Fibroblast of skin of right biceps (primary cell): ENCODE measurements at regions not wholly inside any gene's neighbourhood (a gene's known extent, or its start where the extent isn't known, plus 50 kb on each side); places are given as distances from the start of the nearest gene placed in this dataset.

Experiments
- DNase-seq: peaks from one replicate; pipeline ENCODE4 v3.0.0-alpha.2; 2013

DNA sequence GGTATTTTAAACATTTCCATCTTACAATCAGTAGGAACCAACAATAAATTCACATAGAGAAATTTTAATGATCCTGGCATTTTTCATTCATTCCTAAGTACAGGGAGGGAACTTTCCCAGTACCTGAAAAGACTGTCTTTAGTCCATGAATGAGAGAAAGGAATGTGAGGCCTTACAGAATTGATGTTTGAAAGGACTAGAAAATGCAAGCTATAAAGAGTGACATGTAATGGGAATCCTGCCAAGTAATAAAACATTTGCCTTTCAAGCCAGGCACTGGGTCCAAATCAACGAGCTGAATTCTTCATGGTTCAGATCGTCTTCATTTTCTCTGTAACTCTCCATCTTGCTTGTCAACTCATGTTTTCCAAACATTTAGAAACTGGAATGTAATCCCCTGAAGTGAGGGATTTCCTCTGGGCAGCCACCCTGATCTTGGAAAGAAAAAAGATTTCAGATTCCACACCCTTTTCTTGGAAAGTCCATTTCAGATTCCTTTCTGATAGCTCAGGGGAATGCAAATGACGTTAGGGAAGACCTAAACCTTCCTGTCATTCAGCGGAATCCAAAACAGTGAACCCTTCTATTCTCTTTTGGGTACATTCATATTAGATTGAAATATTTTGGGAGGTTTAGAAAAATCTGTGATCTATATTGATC is 315.8 kb downstream of the SH3GL2 start:
- no peak for DNase-seq

- DNase-seq: no peak
Observed at GRCh38 chr9:17900606-17901005, 321.7 kb downstream of the SH3GL2 start.

DNA sequence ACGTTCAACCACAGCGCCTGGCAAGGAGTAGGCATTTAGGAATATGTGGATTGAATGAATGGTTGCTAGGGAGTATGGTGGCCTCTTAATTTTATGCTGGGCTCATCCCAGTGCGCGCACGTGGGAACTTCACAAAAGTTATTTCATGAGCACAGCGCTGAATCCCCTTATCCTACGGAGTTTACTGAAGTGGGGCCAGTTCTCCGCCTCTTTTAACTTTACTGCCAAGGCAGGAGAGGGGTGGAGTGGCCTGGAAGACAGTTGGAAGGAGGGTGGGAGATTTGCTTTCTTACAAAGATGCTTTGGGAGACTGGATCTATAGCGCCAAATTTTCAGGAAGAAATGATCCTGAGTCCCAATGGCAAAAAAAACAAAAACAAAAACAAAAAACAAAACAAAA is 326.5 kb downstream of the SH3GL2 start:
- no peak for DNase-seq

DNA sequence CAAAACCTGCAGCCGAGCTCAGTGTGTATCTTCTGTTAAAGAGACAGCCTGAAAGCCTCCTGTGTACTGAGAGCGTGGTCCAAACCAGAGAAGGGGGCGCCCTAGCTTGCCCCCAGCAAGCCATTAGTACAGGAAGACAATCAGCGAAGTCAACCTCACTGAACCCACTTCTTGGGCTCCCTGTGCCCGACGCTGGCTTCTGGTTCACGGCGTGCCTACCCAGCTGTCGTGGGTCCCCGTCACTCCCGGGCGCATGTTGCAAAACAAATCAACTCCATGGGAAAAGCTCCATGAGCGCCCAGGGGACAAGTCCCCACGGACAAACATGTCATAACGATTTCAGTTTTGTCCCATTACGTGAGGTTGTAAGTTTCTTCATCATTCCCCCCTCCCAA is 326.9 kb downstream of the SH3GL2 start:
- DNase-seq: no peak

DNA sequence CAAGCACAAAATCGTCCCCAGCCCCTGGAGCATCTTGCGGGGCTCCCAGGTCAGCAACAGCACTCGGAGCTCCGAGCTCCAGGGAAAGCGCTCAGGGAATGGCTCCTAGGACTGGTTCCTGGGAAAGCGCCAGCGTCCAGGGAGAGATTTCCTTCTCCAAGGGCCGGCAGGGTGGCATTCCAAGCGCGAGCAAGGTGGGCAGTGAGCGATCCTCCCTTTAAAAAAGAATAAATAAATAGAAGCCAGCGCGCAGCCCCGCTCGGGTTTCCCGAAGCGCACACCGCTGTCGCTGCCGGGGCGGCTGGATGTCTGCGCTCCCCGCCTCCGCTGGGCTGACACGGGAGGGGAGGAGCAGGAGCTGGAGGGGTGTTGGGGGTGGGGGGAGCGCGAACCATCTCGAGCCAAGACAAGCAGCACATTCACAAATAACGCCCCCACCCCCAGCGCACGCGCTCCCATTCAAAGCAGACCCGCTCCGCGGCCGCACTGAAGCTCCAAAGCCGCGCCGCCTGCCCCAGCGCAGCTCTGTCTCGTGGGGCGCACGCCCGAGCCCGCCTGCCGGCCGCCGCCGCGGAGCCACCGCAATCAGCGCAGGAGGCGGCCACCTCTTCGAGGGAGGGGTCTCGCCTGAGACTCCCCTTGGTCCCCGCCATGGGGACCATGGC is 327.4 kb downstream of the SH3GL2 start:
- no peak for DNase-seq

GRCh38 chr9:17906841-17907778 is 328.2 kb downstream of the SH3GL2 start:
- no peak for DNase-seq

GRCh38 chr9:17907779-17908508 is 329.1 kb downstream of the SH3GL2 start:
- no peak for DNase-seq

- no peak for DNase-seq
Observed at GRCh38 chr9:17926246-17926645, 347.4 kb downstream of the SH3GL2 start.

DNA sequence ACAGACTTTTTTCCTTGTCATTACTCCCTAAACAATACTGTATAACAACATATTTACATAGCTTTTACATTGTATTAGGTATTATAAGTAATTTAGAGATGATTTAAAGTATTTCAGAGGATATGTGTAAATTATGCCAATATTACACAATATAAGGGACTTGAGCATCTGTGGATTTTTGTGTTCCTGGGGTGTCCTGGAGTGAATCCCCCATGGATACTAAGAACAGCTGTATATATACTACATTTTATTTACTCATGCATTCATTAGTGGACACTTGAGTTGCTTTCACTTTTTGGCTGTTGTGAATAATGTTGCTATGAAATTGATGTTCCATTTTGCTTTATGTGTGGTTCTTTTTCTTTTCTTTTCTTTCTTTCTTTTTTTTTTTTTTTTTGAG is 348.8 kb downstream of the SH3GL2 start:
- no peak for DNase-seq

DNA sequence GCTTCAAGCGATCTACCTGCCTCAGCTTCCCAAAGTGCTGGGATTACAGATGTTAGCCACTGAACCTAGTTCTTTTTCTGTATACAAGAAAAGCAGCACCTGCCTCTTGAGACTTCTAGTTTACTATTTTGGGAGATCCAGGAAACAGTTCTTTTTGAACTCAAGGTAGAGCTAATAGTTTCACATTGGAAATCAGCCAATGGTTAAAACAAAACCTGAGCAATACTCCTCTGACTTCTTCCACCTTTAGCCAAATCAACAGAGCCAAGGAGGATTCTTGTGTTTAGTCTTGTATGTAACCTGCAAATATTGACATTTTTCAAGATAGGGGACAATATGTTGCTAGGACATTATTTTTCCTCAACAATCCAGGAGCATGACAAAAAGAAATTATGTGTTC is 349.4 kb downstream of the SH3GL2 start:
- no peak for DNase-seq

GRCh38 chr9:17928768-17929167 is 349.9 kb downstream of the SH3GL2 start:
- no peak for DNase-seq

DNA sequence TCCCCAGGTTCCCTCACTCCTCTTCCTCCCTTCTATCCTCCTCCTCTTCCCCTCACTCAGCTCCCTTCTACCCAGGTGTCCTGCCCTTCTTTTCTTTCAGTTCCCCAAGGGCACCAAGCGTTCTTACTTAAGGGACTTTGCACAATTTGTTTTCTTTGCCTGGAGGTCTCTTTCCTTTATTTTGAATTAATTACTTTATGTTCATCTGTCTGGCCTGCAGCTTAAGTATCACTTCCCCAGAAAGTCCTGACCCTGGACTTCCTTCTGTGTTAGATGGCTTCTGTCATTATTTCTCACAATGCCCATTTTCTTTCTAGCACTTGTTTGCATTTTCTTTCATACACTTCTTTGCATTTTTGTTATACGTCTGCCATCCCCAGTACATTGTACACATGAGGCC is 350.6 kb downstream of the SH3GL2 start:
- DNase-seq: no peak

DNA sequence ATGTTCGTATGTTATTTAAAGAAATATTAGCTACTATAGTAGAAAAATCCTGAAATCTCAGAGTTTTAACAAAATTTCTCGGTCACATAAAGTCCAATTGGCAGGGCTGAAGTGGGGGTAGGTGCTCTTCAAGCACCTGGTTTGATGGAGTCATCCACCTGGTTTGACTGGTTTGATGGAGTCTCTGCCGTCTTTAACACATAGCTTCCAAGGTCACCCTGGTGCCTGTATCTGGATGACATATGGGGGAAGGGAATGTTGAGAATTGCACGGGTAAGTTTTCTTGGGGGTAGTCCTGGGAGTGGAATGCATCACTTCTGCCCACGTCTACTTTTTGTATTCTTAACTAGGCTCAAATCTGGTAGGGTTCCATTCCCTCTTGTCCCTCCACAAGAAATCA is 351.2 kb downstream of the SH3GL2 start:
- DNase-seq: no peak

DNA sequence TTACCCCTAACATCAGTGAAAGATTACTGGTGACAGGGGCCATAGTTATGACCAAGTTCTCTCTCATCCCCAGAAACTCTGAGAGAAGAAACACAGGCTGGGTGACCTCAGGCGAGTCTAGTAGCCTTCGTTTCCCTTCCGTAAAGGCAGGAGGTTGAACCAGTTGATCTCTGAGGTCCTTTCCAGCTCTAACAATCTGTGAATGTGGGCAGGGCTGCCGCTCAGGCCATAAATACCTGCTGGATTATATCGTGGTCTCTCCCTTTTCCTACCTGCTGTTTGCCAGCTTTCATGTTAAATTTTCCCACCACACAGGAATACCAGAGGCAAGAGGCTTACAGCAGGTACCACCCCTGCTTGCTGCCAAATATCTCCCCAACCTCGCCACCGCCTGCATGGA is 357.5 kb downstream of the SH3GL2 start:
- DNase-seq: no peak

DNA sequence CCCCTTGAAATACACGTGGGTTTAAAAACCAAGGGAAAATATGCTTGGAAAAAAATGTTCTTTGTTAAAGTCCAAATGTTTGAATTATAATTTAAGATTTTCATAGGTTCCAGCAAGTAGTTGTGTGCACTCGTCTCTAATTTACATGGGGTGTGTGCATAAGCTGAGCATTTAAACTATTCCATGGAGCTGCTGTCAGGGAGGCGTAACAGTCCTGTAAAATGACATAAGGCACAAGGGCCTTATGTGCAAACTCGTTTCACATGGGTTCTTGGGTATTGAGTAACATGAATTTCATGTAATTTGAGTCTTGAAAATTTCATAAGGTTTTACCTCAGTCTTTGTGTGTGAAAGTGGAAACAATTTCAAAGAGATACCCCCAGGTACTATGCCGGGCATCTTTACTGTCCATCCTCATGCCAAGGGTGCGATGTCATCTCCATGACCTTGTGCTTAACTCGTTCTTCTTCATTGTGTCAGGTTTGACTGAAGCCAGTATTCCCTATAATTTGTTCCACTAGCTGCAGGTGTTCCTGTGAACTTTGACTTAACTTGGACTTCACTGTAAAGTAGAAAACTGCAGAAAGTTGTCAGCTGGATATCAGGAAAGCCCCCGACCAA is 359.3 kb downstream of the SH3GL2 start:
- DNase-seq: no peak

GRCh38 chr9:17942498-17942897 is 363.6 kb downstream of the SH3GL2 start:
- no peak for DNase-seq

DNA sequence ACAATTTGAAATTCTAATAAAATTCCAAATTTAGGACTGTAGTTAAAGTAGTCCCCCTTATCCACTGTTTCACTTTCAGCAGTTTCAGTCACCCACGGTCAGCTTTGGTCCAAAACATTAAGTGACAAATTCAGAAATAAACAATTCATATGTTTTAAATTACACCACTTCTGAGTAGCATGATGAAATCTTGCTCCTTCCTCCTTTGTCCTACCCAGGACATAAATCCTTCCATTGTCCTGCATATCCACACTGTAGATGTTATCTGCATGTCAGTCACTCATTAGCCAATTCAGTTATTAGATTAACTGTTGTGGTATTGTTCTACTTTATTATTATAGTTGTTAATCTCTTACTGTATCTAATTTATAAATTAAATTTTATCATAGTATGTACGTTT is 376.5 kb downstream of the SH3GL2 start:
- no peak for DNase-seq

DNA sequence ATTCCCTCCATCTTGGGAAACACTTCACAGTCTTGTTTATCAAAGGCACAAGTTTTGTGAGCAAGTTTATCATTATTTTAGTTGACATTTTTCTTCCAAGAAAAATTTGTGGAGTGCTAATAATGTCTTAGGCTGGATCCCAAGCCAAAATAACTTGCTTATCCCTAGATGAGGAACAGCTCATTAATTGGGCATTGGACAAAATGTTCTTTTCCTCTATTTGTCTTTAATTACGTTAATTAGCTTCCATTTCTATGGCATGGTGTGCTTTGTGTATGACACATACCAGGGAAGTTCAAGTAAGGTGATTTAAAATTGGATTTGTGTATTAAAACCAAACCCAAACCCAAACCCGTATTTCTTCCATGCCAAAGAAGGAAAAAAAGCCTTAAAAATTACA is 379.5 kb downstream of the SH3GL2 start:
- no peak for DNase-seq

GRCh38 chr9:17962747-17963146 is 383.9 kb downstream of the SH3GL2 start:
- DNase-seq: peak; percentile 1

DNA sequence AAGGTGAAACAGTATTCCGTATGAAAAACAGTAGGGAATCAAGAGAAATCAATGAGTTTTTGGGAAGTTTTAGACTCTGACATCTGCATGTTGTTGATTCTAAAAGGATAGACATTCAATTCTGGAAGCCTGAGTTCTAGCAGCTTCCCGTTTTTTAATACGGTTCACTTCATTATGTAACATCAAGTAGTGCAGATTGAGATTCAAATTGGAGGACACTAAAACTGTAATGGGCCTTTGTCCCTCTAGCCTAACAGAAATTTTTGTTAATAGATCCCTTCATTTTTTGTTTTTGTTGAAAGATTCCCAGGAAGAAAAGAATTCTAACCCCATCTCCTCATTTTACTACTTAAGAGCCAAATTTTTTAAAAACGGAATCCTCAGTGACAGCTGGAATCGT is 384.6 kb downstream of the SH3GL2 start:
- no peak for DNase-seq

DNA sequence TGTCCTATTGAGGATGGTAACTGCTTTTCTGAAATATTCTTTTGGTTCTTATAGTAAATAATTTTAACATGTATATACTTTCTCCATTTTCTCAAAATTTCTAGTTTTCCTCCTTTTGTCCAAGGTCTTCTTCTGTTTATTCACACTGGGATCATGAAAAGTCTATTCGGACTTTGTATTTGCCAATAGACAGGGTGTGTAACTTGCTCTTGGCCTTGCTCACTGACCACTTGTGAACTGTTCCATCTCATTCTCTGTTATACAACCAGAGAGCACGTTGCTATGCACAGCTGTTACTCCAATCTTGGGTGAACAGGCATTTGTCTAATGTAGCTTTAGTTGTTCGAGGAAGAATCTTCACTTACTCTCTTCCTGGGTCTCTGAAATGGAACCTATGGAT is 388.9 kb downstream of the SH3GL2 start:
- DNase-seq: no peak

DNA sequence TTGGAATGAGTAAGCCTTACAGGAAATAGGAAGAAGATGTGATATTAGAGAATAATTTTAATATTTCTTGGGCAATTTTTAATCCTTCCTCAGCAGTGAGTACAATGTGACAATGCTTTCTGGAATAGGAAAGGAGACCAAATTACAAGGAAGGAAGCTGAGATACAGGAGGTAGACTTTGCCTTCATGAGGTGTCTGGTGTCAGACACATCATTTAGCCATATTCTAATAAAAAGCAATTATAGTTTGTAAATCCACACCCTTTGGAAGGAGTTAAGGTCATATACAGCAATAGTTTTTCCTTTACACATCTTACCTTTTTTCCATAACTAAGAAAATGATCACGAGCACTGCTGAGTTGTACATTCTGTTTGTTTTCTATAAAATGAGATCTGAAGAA is 390.4 kb downstream of the SH3GL2 start:
- DNase-seq: no peak

- DNase-seq: no peak
Observed at GRCh38 chr9:17970277-17970676, 391.4 kb downstream of the SH3GL2 start.
